HG03342 (cell line): ENCODE measurements at regions not wholly inside any gene's neighbourhood (a gene's known extent, or its start where the extent isn't known, plus 50 kb on each side); places are given as distances from the start of the nearest gene placed in this dataset.
A peak's percentile ranks its signal among the peaks of the same experiment; 100 is the strongest.

Source experiments
- ATAC-seq: cut with Tn5 transposase; IDR thresholded peaks from one replicate; pipeline ENCODE4 v1.9.1; 2021; ENCODE audit warnings: mild to moderate bottlenecking, moderate library complexity; ENCODE audit not compliant: unreplicated experiment

DNA sequence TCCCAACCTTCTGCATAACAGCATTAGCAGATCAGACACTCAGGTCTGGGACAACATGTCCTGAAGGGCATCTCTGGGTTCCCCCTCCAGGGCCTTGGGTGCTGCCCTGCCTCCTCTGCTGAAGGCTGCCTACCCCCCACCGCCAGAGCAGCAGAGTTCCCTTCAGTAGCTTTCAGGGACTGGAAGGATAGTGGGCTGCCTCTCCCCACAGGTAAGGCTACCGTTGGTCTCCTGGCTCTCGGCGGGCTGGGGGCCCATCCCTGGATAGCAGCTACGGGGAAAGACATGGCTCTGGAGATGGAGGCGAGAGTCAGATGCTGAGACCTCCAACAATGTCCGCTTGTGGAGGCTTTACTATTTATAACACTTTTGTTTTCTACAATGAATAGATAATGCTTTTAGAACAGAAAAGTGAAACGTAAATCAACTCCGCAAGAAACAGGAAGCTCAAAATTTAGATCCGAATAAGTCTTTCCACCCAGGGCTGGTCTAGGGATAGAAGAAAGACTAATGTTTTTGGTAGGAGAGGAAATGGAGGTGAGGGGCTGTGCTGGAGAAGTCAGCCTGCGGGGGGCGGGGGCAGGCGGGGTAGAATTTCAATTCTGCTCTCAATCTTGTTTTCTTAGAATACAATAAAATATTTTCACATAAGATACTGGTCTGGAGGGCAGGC is 58.4 kb downstream of the ARL4C start:
- no peak for ATAC-seq

DNA sequence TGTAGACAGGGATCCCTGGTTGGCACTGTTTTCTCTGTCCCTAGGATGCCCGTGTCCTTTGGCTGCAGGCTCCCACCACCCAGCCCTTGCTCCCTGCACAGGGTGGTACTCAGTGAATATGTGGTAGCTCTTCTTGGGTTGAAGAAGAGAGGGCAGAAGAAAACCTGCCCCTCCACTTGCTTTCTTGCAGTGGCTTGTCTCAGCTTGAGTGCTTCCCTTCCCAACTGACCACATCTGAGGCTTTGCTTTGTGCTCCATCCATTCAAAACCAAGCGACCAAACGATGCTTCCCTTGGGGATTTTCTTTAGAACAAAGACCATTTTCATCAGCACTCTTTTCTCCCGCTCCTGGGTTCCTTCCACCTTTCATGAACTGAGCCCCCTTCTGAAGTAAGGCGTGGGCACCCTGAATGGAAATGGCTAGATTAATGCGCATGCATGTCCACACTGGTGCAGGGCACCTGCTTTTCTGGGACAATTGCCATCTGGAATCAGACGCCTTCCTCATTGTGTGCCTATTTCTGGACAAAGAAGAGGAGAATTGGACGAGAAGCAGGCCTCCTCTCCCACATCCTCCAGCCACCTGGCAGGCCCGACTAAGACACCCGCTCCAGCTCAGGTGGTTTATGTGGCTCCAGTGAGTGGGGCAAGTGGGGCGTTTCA is 59.1 kb downstream of the ARL4C start:
- no peak for ATAC-seq

GRCh38 chr2:234436482-234436837 is 60.4 kb downstream of the ARL4C start:
- ATAC-seq: no peak

GRCh38 chr2:234435836-234436481 is 60.9 kb downstream of the ARL4C start:
- no peak for ATAC-seq

DNA sequence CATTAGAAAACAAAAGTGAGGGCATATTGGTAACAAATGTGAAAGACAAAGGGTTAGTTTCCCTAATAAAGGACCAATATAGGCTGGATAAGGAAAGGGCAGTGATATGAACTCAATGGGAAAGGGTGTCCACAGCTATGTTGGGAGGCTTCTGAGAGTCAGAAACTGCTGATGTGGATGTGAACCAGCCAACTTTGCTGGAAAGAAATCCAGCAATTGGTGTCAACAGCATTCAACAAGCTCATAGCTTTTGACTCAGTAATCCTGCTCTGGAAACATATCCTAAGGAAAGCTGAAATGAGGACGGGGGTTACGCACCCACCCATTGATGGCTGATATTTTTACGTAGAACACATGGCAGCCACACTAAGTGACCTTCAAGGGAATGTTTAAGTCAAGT is 63.7 kb downstream of the ARL4C start:
- no peak for ATAC-seq

DNA sequence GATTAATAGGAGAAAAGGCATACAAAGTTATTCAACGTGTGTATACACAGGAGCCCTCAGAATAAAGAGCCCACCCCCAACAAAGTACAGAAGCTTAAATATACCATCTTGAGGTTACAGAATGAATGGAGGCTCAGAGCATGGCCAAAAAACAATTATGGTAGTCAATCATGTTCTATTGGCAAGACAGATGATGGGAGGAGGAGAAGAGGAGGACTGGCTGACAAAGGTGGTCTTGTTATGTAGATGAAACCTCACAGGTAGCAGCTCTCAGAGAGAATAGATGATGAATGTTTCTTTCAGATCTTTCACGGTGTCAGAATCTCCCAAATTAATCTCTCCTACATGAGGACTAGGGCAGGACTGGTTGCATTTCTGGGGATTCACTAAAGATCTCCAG is 66.0 kb downstream of the ARL4C start:
- no peak for ATAC-seq

GRCh38 chr2:234429265-234429664 is 67.6 kb downstream of the ARL4C start:
- ATAC-seq: no peak

GRCh38 chr2:234427081-234428061 is 69.5 kb downstream of the ARL4C start:
- ATAC-seq: no peak

GRCh38 chr2:234426616-234427015 is 70.3 kb downstream of the ARL4C start:
- ATAC-seq: no peak

DNA sequence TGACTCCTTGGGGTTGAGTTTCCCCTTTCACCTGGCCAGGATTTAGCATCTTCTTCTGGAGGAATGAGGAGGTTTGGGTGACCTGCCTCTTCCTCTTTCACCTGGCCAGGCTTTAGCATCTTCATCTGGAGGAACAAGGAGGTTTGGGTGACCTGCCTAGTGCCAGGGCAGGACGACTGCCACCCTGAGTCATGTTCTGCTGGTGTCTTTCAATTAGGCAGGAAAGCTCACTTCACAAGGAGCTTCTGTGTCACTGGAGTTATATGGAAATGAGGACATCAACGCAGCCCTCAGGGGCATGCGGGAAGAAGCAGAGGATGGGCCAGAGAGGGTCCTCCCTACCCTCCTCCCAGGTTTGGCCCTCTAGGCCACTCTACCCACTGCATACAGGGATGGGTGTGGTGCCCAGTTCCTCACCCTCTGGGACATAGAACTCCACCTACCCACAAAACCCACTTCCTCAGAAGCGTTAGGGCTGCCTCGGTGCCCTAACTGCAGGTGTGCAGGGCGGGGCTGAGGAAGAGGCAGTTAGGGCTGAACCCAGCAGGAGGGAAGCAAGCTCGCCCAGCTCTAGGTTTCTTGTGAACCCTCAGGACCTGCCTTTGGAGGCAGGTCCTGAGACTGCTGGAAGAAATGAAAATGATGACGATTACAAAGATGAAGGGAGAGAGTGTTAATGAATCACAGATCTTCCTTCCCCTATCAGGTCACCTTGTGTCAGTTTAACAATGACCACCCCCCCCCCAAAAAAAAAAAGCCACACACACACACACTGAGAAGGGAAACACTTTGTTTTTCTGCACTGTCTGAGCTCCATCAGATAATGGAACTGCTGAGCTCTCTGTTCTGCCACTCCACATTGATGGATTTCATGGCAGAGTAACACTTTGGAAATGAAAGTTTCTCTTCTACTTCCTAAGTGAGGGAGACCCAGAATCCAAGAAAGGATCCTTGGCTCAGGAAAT is 71.0 kb downstream of the ARL4C start:
- ATAC-seq: peak; percentile 74

DNA sequence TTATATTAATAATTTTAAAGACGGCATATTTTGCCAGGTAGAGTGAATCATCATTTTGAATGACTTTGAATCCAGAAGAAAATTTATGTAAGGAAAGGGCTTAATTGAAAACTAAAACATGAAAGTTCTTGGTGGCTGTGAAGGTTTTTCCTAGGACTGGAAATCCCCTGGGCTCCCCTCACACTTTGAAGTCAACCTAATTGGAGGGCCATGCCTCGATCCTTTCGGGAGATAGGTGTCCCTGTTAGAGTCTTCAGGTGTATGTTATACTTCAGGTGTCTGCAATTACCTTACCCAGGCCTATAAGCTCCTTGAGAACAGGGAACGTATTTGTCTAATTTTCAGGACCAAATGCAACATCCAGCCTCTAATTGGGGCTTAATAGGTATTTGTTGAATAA is 73.0 kb downstream of the ARL4C start:
- no peak for ATAC-seq

DNA sequence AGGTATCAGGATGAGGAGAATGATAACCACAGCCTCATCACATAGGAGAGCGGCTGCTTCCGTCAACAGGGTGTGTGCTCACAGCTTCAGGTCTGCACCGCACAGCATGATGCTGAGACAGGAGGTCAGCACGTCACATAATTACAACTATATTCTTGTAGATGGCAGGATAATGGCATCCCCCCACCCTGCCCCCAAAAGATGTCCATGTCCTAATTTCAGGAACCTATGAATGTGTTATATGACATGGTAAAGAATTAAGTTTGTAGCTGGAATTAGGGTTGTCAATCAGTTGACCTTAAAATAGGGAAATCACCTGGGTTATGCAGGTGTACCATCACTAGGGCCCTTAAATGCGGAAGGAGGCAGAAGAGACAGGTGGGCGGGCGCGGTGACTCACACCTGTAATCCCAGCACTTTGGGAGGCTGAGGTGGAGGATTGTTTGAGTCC is 73.9 kb downstream of the ARL4C start:
- ATAC-seq: no peak

- no peak for ATAC-seq
Measured at GRCh38 chr2:234422273-234422732, 74.6 kb downstream of the ARL4C start.

DNA sequence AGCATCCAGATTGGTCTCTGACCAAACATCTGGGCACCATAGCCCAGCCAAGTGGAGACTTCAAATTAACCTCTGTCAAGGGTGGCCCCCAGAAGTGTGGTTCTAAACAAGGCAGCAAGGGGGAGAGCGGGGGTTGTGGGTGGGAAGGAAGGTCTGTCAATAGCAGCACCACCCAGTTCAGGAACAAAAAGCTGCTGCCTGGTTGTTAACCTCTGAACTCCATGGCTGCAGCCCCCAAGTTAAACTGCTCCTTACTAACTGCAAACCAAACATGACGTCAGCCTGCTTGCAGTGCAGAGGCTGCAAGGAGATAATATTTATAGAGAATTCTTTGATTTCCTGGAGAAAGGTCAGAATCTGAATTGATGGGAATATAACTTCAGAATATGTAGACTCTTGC is 76.5 kb downstream of the ARL4C start:
- ATAC-seq: no peak

DNA sequence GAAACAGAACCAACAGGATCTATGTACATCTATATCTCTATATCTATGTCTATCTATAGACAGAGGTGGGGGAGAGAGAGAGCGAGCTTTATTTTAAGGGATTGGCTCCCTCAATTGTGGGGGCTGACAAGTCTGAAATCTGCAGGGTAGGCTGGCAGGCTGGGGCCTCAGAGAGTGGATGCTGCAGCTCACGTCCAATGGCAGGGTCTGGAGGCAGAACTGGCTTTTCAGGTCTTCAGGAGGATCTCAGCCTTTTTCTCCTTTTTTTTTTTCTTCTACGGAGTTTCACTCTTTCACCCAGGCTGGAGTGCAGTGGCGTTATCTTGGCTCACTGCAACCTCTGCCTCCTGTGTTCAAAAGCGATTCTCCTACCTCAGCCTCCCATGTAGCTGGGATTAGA is 77.2 kb downstream of the ARL4C start:
- ATAC-seq: no peak

GRCh38 chr2:234415706-234416105 is 81.2 kb downstream of the ARL4C start:
- no peak for ATAC-seq

DNA sequence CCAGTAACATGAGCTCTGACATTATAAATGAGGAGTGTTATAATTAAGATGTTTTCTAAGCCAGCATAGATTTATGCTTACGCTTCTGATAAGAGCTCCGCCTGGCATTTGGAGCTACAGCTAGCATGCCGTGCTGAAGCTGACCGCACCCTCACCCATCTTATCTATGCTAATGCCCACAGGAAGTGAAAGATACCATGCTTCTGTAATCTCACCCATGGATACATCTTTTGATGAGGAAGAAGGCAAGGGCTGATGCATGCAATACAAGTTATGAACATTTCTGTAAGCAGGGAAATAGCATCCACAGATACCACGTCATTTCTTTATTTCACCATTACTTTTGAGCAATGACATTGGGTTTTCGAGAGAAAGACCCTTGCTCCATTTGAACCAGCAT is 82.3 kb downstream of the ARL4C start:
- ATAC-seq: no peak

GRCh38 chr2:234412726-234413125 is 84.2 kb downstream of the ARL4C start:
- no peak for ATAC-seq

DNA sequence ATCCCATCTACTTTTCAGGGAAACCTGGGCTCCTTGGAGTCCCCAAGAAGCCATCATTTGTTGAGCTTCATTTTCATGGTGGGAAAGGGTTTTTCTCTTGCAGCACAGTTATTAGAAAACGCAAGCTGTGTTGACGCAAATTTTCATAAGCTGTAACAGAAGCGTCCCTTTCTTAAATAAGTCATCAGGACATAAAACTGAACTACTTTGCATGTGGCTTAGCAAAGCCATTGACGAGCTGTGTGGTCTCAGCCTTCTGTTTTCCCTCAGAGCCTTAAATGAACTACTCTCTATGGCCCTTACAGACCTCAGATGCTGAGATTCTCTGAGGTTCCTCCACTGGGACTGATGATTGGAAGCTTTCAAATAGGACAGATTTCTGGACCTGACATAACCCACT is 85.1 kb downstream of the ARL4C start:
- peak; percentile 85 for ATAC-seq

GRCh38 chr2:234410526-234410925 is 86.4 kb downstream of the ARL4C start:
- ATAC-seq: no peak
